ENCODE measurements at regions not wholly inside any gene's neighbourhood (a gene's known extent, or its start where the extent isn't known, plus 50 kb on each side); places are given as distances from the start of the nearest gene placed in this dataset.

DNA sequence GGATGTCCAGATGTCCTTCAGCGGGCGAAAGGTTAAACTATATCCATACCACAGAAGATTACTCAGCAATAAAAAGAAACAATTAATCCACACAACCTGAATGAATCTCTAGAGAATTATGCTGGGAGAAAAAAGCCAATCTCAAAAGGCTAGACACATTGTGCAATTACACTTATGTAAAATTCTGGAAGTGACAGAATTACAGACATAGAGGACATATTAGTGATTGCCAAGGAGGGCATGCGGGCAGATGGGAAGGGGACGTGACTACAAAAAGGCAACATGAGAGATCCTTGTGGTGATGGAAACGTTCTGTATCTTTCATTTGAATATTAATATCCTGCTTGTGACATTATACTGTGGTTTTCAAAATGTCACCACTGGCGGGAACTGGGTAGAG is 103.5 kb upstream of the BMAL1 start:
- no peak for DNase-seq
- in situ Hi-C loops (cut with MboI; ENCODE audit: low sequenced_read_pairs in 4 of 4), result loop anchor here in 1 of 4 donors (25.0 kb wide), 2 partner anchors 537 to 837 kb away; no protein-coding TSS in a partner anchor

GRCh38 chr11:13183094-13183825 is 94.3 kb upstream of the BMAL1 start:
- in situ Hi-C loops (cut with MboI; ENCODE audit: low sequenced_read_pairs in 4 of 4) (loop anchor here in 2 of 4 donors (25.0 kb wide), 2 partner anchors 221 to 846 kb away; no protein-coding TSS in a partner anchor), intact Hi-C loops (cut with DNase I; ENCODE audit: low total_unique reads) (loop anchor here (5.0 kb wide), 2 partner anchors 216 to 851 kb away; no protein-coding TSS in a partner anchor)
- H3K4me3 ChIP-seq, result peak overlapping the region in 2 of 4 donors; percentile 7 to 12
- no peak overlapping the region for H3K27ac ChIP-seq
- H3K9me3 ChIP-seq, result peaks cover 0 to 7% (median 0%) of the 10 kb centered on the region in 3 donors
- ATAC-seq (peak in 1 of 2 donors; percentile 26), DNase-seq (no peak)
- no peaks in the 10 kb centered on the region for H3K36me3 ChIP-seq
- peaks cover 0 to 5% of the 10 kb centered on the region in 2 donors for H3K4me1 ChIP-seq
- TF ChIP-seq, protein P1, sequence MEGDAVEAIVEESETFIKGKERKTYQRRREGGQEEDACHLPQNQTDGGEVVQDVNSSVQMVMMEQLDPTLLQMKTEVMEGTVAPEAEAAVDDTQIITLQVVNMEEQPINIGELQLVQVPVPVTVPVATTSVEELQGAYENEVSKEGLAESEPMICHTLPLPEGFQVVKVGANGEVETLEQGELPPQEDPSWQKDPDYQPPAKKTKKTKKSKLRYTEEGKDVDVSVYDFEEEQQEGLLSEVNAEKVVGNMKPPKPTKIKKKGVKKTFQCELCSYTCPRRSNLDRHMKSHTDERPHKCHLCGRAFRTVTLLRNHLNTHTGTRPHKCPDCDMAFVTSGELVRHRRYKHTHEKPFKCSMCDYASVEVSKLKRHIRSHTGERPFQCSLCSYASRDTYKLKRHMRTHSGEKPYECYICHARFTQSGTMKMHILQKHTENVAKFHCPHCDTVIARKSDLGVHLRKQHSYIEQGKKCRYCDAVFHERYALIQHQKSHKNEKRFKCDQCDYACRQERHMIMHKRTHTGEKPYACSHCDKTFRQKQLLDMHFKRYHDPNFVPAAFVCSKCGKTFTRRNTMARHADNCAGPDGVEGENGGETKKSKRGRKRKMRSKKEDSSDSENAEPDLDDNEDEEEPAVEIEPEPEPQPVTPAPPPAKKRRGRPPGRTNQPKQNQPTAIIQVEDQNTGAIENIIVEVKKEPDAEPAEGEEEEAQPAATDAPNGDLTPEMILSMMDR (IDR thresholded peaks at IDR 0.05 in 4 of 5, conservative IDR thresholded peaks at IDR 0.05 in 1 of 5), result peak in 3 of 5 experiments; percentile 3 to 39 (median 34)
- TF ChIP-seq POLR2A (IDR thresholded peaks at IDR 0.05), result no peak
- H3K27me3 ChIP-seq, result no peaks in the 10 kb centered on the region

More for the DNA sequence above, 103.5 kb upstream of the BMAL1 start:
- Histone ChIP-seq H3K4me1 (no peaks in the 10 kb centered on the region), H3K27me3 (no peaks in the 10 kb centered on the region), H3K4me3 (no peak overlapping the region), H3K27ac (no peak overlapping the region), H3K9me3 (no peaks in the 10 kb centered on the region), H3K36me3 (no peaks in the 10 kb centered on the region)
- no peak for TF ChIP-seq POLR2A (IDR thresholded peaks at IDR 0.05)
- TF ChIP-seq, protein P1 (IDR thresholded peaks at IDR 0.05 in 4 of 5, conservative IDR thresholded peaks at IDR 0.05 in 1 of 5), result no peak
- ATAC-seq, result no peak
- intact Hi-C loops (cut with DNase I; ENCODE audit: low total_unique reads), result no loop called here

- Histone ChIP-seq H3K4me1 (peaks cover 0 to 5% of the 10 kb centered on the region in 2 donors), H3K9me3 (peaks cover 0 to 7% (median 0%) of the 10 kb centered on the region in 3 donors), H3K27ac (no peak overlapping the region), H3K4me3 (no peak overlapping the region), H3K27me3 (no peaks in the 10 kb centered on the region), H3K36me3 (no peaks in the 10 kb centered on the region)
- intact Hi-C loops (cut with DNase I; ENCODE audit: low total_unique reads), result loop anchor here (5.0 kb wide), 2 partner anchors 217 to 852 kb away; no protein-coding TSS in a partner anchor
- DNase-seq (no peak), ATAC-seq (no peak)
- TF ChIP-seq POLR2A (IDR thresholded peaks at IDR 0.05), result no peak
- TF ChIP-seq, protein P1 (IDR thresholded peaks at IDR 0.05 in 4 of 5, conservative IDR thresholded peaks at IDR 0.05 in 1 of 5), result no peak
- in situ Hi-C loops (cut with MboI; ENCODE audit: low sequenced_read_pairs in 4 of 4), result loop anchor here in 2 of 4 donors (25.0 kb wide), 2 partner anchors 222 to 847 kb away; no protein-coding TSS in a partner anchor
These were observed 93.8 kb upstream of the BMAL1 start for GRCh38 chr11:13183826-13184196.

DNA sequence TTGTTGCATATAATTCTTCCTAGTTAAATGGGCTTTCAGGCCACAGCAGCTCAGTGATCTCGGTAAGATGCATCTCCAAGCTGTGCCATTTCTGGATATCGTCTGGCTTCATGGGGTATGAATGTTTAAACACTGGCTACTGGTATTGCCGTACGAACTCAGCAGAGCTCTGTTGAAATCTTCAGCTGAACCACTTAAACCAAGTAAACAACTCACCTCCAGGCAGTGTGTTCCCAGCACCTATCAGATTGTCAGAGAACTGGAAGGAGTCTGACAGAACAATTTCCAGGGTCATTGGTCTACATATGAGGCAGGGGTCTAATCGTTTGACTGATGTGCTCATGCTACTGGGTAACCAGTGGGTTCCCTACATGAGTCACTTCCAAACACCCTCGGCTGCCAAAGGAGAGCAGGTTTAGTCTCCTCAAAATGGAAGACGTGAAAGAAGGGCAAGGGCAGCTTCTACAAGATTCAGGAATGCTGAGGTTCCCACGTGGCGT is 93.2 kb upstream of the BMAL1 start:
- in situ Hi-C loops (cut with MboI; ENCODE audit: low sequenced_read_pairs in 4 of 4) (loop anchor here in 2 of 4 donors (25.0 kb wide), 2 partner anchors 222 to 847 kb away; no protein-coding TSS in a partner anchor), intact Hi-C loops (cut with DNase I; ENCODE audit: low total_unique reads) (loop anchor here (5.0 kb wide), 2 partner anchors 217 to 852 kb away; no protein-coding TSS in a partner anchor)
- no peak overlapping the region for H3K4me3 ChIP-seq
- H3K4me1 ChIP-seq, result peaks cover 0 to 5% of the 10 kb centered on the region in 2 donors
- no peak overlapping the region for H3K27ac ChIP-seq
- no peaks in the 10 kb centered on the region for H3K27me3 ChIP-seq
- H3K36me3 ChIP-seq, result no peaks in the 10 kb centered on the region
- TF ChIP-seq, protein P1 (IDR thresholded peaks at IDR 0.05 in 4 of 5, conservative IDR thresholded peaks at IDR 0.05 in 1 of 5), result no peak
- no peak for TF ChIP-seq POLR2A (IDR thresholded peaks at IDR 0.05)
- ATAC-seq (no peak), DNase-seq (no peak)
- H3K9me3 ChIP-seq, result peaks cover 0 to 7% (median 0%) of the 10 kb centered on the region in 3 donors
